ENCODE measurements at regions not wholly inside any gene's neighbourhood (a gene's known extent, or its start where the extent isn't known, plus 50 kb on each side); places are given as distances from the start of the nearest gene placed in this dataset.
"Not testable (repeated sequence)": the region's sequence is repeated elsewhere in the genome, so short reads cannot be mapped to it uniquely, and the experiment has no call there.

DNA sequence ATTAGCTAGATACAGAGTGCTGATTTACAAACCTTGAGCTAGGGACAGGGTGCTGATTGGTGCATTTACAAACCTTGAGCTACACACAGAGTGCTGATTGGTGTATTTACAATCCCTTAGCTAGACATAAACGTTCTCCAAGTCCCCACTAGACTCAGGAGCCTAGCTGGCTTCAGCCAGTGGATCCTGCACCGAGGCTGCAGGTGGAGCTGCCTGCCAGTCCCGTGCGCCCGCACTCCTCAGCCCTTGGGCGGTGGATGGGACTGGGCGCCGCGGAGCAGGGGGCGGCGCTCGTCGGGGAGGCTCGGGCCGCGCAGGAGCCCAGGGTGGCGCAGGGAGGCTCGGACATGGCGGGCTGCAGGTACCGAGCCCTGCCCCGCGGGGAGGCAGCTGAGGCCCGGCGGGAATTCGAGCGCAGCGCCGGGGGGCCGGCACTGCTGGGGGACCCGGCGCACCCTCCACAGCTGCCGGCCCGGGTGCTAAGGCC, 157.7 kb downstream of the BRD1 start:
- H2AFZ ChIP-seq (ENCODE audit: low read length); H3K4me2 ChIP-seq (ENCODE audit: low read depth, low read length, poor library complexity, severe bottlenecking); H3K4me1 ChIP-seq (ENCODE audit: low read length); DNase-seq; H3K9me3 ChIP-seq (ENCODE audit: low read length); H3K79me2 ChIP-seq (ENCODE audit: low read length); H4K20me1 ChIP-seq (ENCODE audit: insufficient read depth, low read depth, low read length); H3K27me3 ChIP-seq (ENCODE audit: low read length); H3K9me2 ChIP-seq (replicated peaks; ENCODE audit: insufficient read depth, low read length); H3K27ac ChIP-seq (ENCODE audit: low read length); H3K36me3 ChIP-seq (ENCODE audit: insufficient read depth, low read length); H3K4me3 ChIP-seq (ENCODE audit: low read length); H3K9ac ChIP-seq (ENCODE audit: low read length): not testable (repeated sequence)

DNA sequence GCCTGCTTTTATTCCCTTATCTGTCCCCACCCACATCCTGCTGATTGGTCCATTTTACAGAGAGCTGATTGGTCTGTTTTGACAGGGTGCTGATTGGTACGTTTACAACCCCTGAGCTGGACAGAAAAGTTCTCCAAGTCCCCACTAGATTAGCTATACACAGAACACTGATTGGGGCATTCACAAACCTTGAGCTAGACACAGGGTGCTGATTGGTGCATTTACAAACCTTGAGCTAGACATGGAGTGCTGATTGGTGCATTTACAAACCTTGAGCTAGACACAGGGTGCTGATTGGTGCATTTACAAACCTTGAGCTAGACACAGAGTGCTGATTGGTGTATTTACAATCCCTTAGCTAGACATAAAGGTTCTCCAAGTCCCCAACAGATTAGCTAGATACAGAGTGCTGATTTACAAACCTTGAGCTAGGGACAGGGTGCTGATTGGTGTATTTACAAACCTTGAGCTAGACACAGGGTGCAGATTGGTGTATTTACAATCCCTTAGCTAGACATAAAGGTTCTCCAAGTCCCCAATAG, 158.2 kb downstream of the BRD1 start:
- H3K79me2 ChIP-seq (ENCODE audit: low read length); H2AFZ ChIP-seq (ENCODE audit: low read length); H3K36me3 ChIP-seq (ENCODE audit: insufficient read depth, low read length); H3K9me2 ChIP-seq (replicated peaks; ENCODE audit: insufficient read depth, low read length); H3K4me2 ChIP-seq (ENCODE audit: low read depth, low read length, poor library complexity, severe bottlenecking); H3K9me3 ChIP-seq (ENCODE audit: low read length); H3K27me3 ChIP-seq (ENCODE audit: low read length); H3K4me1 ChIP-seq (ENCODE audit: low read length); H4K20me1 ChIP-seq (ENCODE audit: insufficient read depth, low read depth, low read length); H3K9ac ChIP-seq (ENCODE audit: low read length); H3K4me3 ChIP-seq (ENCODE audit: low read length); H3K27ac ChIP-seq (ENCODE audit: low read length): not testable (repeated sequence)
- DNase-seq = peak; percentile 62

- no peaks in the 10 kb centered on the region for H3K9me3 ChIP-seq (ENCODE audit: low read length)
- peaks cover 8% of the 10 kb centered on the region for H3K4me1 ChIP-seq (ENCODE audit: low read length)
- DNase-seq = no peak
- no peaks in the 10 kb centered on the region for H4K20me1 ChIP-seq (ENCODE audit: insufficient read depth, low read depth, low read length)
- no peaks in the 10 kb centered on the region for H3K79me2 ChIP-seq (ENCODE audit: low read length)
- no peak overlapping the region for H3K27ac ChIP-seq (ENCODE audit: low read length)
- H3K27me3 ChIP-seq (ENCODE audit: low read length) = no peaks in the 10 kb centered on the region
- no peaks in the 10 kb centered on the region for H3K36me3 ChIP-seq (ENCODE audit: insufficient read depth, low read length)
- H3K9ac ChIP-seq (ENCODE audit: low read length) = no peak overlapping the region
- H3K9me2 ChIP-seq (replicated peaks; ENCODE audit: insufficient read depth, low read length) = no peaks in the 10 kb centered on the region
- H3K4me2 ChIP-seq (ENCODE audit: low read depth, low read length, poor library complexity, severe bottlenecking) = no peak overlapping the region
- H3K4me3 ChIP-seq (ENCODE audit: low read length) = no peak overlapping the region
- H2AFZ ChIP-seq (ENCODE audit: low read length) = no peak overlapping the region
Measured at GRCh38 chr22:49668402-49668801, 159.3 kb downstream of the BRD1 start.

DNA sequence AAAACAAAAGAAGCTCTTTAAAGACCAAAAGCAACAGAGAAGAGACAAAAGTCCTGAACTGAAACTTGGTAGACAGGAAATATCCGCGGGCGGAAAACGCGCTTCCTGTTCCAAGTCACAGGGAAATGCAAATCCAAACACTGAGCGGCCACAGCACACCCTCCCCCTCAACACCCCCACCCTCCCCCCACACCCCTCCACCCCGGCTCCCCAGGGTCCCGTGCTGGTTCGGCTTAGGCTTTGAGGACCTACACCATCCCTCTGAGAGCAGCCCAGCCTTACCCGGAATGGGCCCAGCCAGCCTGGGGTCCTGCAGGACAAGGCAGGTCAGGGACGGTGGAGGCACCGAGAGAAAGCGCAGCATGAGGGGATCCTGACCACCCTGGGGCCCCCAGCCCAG, 160.4 kb downstream of the BRD1 start:
- H3K4me2 ChIP-seq (ENCODE audit: low read depth, low read length, poor library complexity, severe bottlenecking) = peak overlapping the region; percentile 45
- no peak overlapping the region for H3K4me3 ChIP-seq (ENCODE audit: low read length)
- H3K4me1 ChIP-seq (ENCODE audit: low read length) = peaks cover 8% of the 10 kb centered on the region
- no peaks in the 10 kb centered on the region for H3K36me3 ChIP-seq (ENCODE audit: insufficient read depth, low read length)
- no peaks in the 10 kb centered on the region for H3K9me2 ChIP-seq (replicated peaks; ENCODE audit: insufficient read depth, low read length)
- H3K9ac ChIP-seq (ENCODE audit: low read length) = 0 out of 2 replicates have a peak overlapping the region, but pooled peaks have one; percentile 20
- H4K20me1 ChIP-seq (ENCODE audit: insufficient read depth, low read depth, low read length) = no peaks in the 10 kb centered on the region
- H3K79me2 ChIP-seq (ENCODE audit: low read length) = no peaks in the 10 kb centered on the region
- peak; percentile 70 for DNase-seq
- 0 out of 2 replicates have a peak overlapping the region, but pooled peaks have one; percentile 36 for H2AFZ ChIP-seq (ENCODE audit: low read length)
- H3K27me3 ChIP-seq (ENCODE audit: low read length) = no peaks in the 10 kb centered on the region
- no peaks in the 10 kb centered on the region for H3K9me3 ChIP-seq (ENCODE audit: low read length)
- no peak overlapping the region for H3K27ac ChIP-seq (ENCODE audit: low read length)

- no peak for DNase-seq
- Histone ChIP-seq H2AFZ (ENCODE audit: low read length) (no peak overlapping the region), H3K4me2 (ENCODE audit: low read depth, low read length, poor library complexity, severe bottlenecking) (no peak overlapping the region), H3K36me3 (ENCODE audit: insufficient read depth, low read length) (no peaks in the 10 kb centered on the region), H3K27ac (ENCODE audit: low read length) (no peak overlapping the region), H3K9ac (ENCODE audit: low read length) (no peak overlapping the region), H3K27me3 (ENCODE audit: low read length) (no peaks in the 10 kb centered on the region), H3K9me3 (ENCODE audit: low read length) (no peaks in the 10 kb centered on the region), H3K79me2 (ENCODE audit: low read length) (no peaks in the 10 kb centered on the region), H3K4me3 (ENCODE audit: low read length) (no peak overlapping the region), H4K20me1 (ENCODE audit: insufficient read depth, low read depth, low read length) (no peaks in the 10 kb centered on the region), H3K9me2 (replicated peaks; ENCODE audit: insufficient read depth, low read length) (no peaks in the 10 kb centered on the region), H3K4me1 (ENCODE audit: low read length) (peaks cover 15% of the 10 kb centered on the region)
Measured at GRCh38 chr22:49666146-49666809, 161.4 kb downstream of the BRD1 start.

- no peak for DNase-seq
- no peaks in the 10 kb centered on the region for H4K20me1 ChIP-seq (ENCODE audit: insufficient read depth, low read depth, low read length)
- no peak overlapping the region for H3K4me2 ChIP-seq (ENCODE audit: low read depth, low read length, poor library complexity, severe bottlenecking)
- no peak overlapping the region for H3K4me3 ChIP-seq (ENCODE audit: low read length)
- H3K9ac ChIP-seq (ENCODE audit: low read length) = no peak overlapping the region
- H3K36me3 ChIP-seq (ENCODE audit: insufficient read depth, low read length) = no peaks in the 10 kb centered on the region
- no peaks in the 10 kb centered on the region for H3K9me2 ChIP-seq (replicated peaks; ENCODE audit: insufficient read depth, low read length)
- no peaks in the 10 kb centered on the region for H3K27me3 ChIP-seq (ENCODE audit: low read length)
- no peaks in the 10 kb centered on the region for H3K9me3 ChIP-seq (ENCODE audit: low read length)
- H3K4me1 ChIP-seq (ENCODE audit: low read length) = peaks cover 24% of the 10 kb centered on the region
- H2AFZ ChIP-seq (ENCODE audit: low read length) = no peak overlapping the region
- H3K79me2 ChIP-seq (ENCODE audit: low read length) = no peaks in the 10 kb centered on the region
- no peak overlapping the region for H3K27ac ChIP-seq (ENCODE audit: low read length)
Measured at GRCh38 chr22:49664891-49665290, 162.8 kb downstream of the BRD1 start.

GRCh38 chr22:49664371-49664881, 163.2 kb downstream of the BRD1 start:
- no peak for DNase-seq
- Histone ChIP-seq H3K79me2 (ENCODE audit: low read length) (no peaks in the 10 kb centered on the region), H3K27me3 (ENCODE audit: low read length) (no peaks in the 10 kb centered on the region), H3K4me2 (ENCODE audit: low read depth, low read length, poor library complexity, severe bottlenecking) (no peak overlapping the region), H2AFZ (ENCODE audit: low read length) (no peak overlapping the region), H3K4me1 (ENCODE audit: low read length) (peaks cover 24% of the 10 kb centered on the region), H3K4me3 (ENCODE audit: low read length) (no peak overlapping the region), H3K27ac (ENCODE audit: low read length) (no peak overlapping the region), H3K9ac (ENCODE audit: low read length) (no peak overlapping the region), H3K36me3 (ENCODE audit: insufficient read depth, low read length) (no peaks in the 10 kb centered on the region), H3K9me2 (replicated peaks; ENCODE audit: insufficient read depth, low read length) (no peaks in the 10 kb centered on the region), H4K20me1 (ENCODE audit: insufficient read depth, low read depth, low read length) (no peaks in the 10 kb centered on the region), H3K9me3 (ENCODE audit: low read length) (no peaks in the 10 kb centered on the region)

GRCh38 chr22:49663823-49664222, 163.8 kb downstream of the BRD1 start:
- no peak overlapping the region for H3K4me3 ChIP-seq (ENCODE audit: low read length)
- DNase-seq = no peak
- no peaks in the 10 kb centered on the region for H3K9me3 ChIP-seq (ENCODE audit: low read length)
- H2AFZ ChIP-seq (ENCODE audit: low read length) = no peak overlapping the region
- no peaks in the 10 kb centered on the region for H3K36me3 ChIP-seq (ENCODE audit: insufficient read depth, low read length)
- no peak overlapping the region for H3K4me2 ChIP-seq (ENCODE audit: low read depth, low read length, poor library complexity, severe bottlenecking)
- no peaks in the 10 kb centered on the region for H3K27me3 ChIP-seq (ENCODE audit: low read length)
- no peak overlapping the region for H3K27ac ChIP-seq (ENCODE audit: low read length)
- no peak overlapping the region for H3K9ac ChIP-seq (ENCODE audit: low read length)
- H3K79me2 ChIP-seq (ENCODE audit: low read length) = no peaks in the 10 kb centered on the region
- no peaks in the 10 kb centered on the region for H3K9me2 ChIP-seq (replicated peaks; ENCODE audit: insufficient read depth, low read length)
- peaks cover 24% of the 10 kb centered on the region for H3K4me1 ChIP-seq (ENCODE audit: low read length)
- H4K20me1 ChIP-seq (ENCODE audit: insufficient read depth, low read depth, low read length) = no peaks in the 10 kb centered on the region

All from Karpas-422 (cell line).